ENCODE measurements at regions not wholly inside any gene's neighbourhood (a gene's known extent, or its start where the extent isn't known, plus 50 kb on each side); places are given as distances from the start of the nearest gene placed in this dataset.

- Histone ChIP-seq H3K36me3 (ENCODE audit: control insufficient read depth in 2 of 2, insufficient read depth in 2 of 2, low read length in 2 of 2) (no peaks in the 10 kb centered on the region), H3K27me3 (ENCODE audit: control insufficient read depth in 2 of 2, insufficient read depth in 2 of 2, low read length in 2 of 2) (no peaks in the 10 kb centered on the region), H3K27ac (ENCODE audit: low read depth in 2 of 2, low read length in 2 of 2) (no peak overlapping the region), H3K9me3 (ENCODE audit: control insufficient read depth in 2 of 2, low read length in 2 of 2) (no peaks in the 10 kb centered on the region), H3K4me1 (ENCODE audit: control insufficient read depth in 2 of 2, insufficient read depth in 2 of 2, low read length in 2 of 2) (no peaks in the 10 kb centered on the region), H3K9ac (ENCODE audit: low read depth in 1 of 2, low read length in 2 of 2) (no peak overlapping the region), H3K4me3 (ENCODE audit: low read length in 2 of 2) (no peak overlapping the region)
Observed at GRCh38 chr3:106083207-106083606, 214.4 kb upstream of the CBLB start.

DNA sequence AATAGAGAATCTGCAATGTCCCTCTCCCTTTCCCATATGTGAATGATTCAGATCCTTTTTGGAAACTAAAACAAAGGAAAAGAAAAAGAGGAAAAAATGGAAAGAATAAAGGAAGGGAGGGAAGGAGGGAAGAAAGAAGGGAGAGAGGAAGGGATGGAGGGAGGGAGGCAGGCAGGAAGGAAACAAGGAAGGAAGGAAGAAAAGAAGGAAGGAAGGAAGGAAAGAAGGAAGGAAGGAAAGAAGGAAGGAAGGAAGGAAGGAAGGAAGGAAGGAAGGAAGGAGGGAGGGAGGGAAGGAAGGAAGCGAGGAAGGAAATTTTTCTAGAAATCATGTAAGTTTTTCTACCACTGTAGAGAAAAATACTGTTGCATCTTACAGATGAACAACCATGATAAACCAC lies 215.0 kb upstream of the CBLB start:
- no peaks in the 10 kb centered on the region for H3K9me3 ChIP-seq (ENCODE audit: control insufficient read depth in 2 of 2, low read length in 2 of 2)
- no peaks in the 10 kb centered on the region for H3K27me3 ChIP-seq (ENCODE audit: control insufficient read depth in 2 of 2, insufficient read depth in 2 of 2, low read length in 2 of 2)
- H3K36me3 ChIP-seq (ENCODE audit: control insufficient read depth in 2 of 2, insufficient read depth in 2 of 2, low read length in 2 of 2), result no peaks in the 10 kb centered on the region
- H3K4me1 ChIP-seq (ENCODE audit: control insufficient read depth in 2 of 2, insufficient read depth in 2 of 2, low read length in 2 of 2), result no peaks in the 10 kb centered on the region
- H3K27ac ChIP-seq (ENCODE audit: low read depth in 2 of 2, low read length in 2 of 2), result no peak overlapping the region
- H3K4me3 ChIP-seq (ENCODE audit: low read length in 2 of 2), result no peak overlapping the region
- H3K9ac ChIP-seq (ENCODE audit: low read depth in 1 of 2, low read length in 2 of 2), result no peak overlapping the region

GRCh38 chr3:106086038-106086437 lies 217.2 kb upstream of the CBLB start:
- Histone ChIP-seq H3K27me3 (ENCODE audit: control insufficient read depth in 2 of 2, insufficient read depth in 2 of 2, low read length in 2 of 2) (no peaks in the 10 kb centered on the region), H3K27ac (ENCODE audit: low read depth in 2 of 2, low read length in 2 of 2) (no peak overlapping the region), H3K9me3 (ENCODE audit: control insufficient read depth in 2 of 2, low read length in 2 of 2) (no peaks in the 10 kb centered on the region), H3K4me3 (ENCODE audit: low read length in 2 of 2) (no peak overlapping the region), H3K36me3 (ENCODE audit: control insufficient read depth in 2 of 2, insufficient read depth in 2 of 2, low read length in 2 of 2) (no peaks in the 10 kb centered on the region), H3K9ac (ENCODE audit: low read depth in 1 of 2, low read length in 2 of 2) (no peak overlapping the region), H3K4me1 (ENCODE audit: control insufficient read depth in 2 of 2, insufficient read depth in 2 of 2, low read length in 2 of 2) (no peaks in the 10 kb centered on the region)

- no peaks in the 10 kb centered on the region for H3K36me3 ChIP-seq (ENCODE audit: control insufficient read depth in 2 of 2, insufficient read depth in 2 of 2, low read length in 2 of 2)
- H3K27me3 ChIP-seq (ENCODE audit: control insufficient read depth in 2 of 2, insufficient read depth in 2 of 2, low read length in 2 of 2), result no peaks in the 10 kb centered on the region
- H3K9me3 ChIP-seq (ENCODE audit: control insufficient read depth in 2 of 2, low read length in 2 of 2), result no peaks in the 10 kb centered on the region
- H3K4me1 ChIP-seq (ENCODE audit: control insufficient read depth in 2 of 2, insufficient read depth in 2 of 2, low read length in 2 of 2), result no peaks in the 10 kb centered on the region
- H3K27ac ChIP-seq (ENCODE audit: low read depth in 2 of 2, low read length in 2 of 2), result no peak overlapping the region
- H3K9ac ChIP-seq (ENCODE audit: low read depth in 1 of 2, low read length in 2 of 2), result no peak overlapping the region
- no peak overlapping the region for H3K4me3 ChIP-seq (ENCODE audit: low read length in 2 of 2)
Observed at GRCh38 chr3:106086636-106087035, 217.8 kb upstream of the CBLB start.

DNA sequence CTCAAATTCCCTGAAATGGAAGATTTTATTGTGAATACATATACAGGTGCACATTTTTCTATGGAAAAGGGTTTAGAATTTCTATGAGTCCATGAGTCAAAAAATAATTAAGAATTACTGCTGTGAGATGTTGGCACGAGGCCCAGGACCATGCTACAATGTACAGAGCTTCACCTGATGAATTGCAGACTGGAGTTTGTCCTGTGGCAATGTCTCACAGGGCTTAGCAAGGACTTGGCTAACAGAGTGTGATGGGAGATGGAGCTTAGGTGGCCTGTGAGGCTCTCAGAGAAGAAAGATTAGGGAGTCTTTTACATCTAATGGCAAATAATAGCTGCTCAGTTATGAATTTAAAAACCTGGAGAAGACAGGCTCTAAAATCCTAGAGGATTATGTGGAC lies 219.5 kb upstream of the CBLB start:
- Histone ChIP-seq H3K4me3 (ENCODE audit: low read length in 2 of 2) (no peak overlapping the region), H3K36me3 (ENCODE audit: control insufficient read depth in 2 of 2, insufficient read depth in 2 of 2, low read length in 2 of 2) (no peaks in the 10 kb centered on the region), H3K27ac (ENCODE audit: low read depth in 2 of 2, low read length in 2 of 2) (no peak overlapping the region), H3K4me1 (ENCODE audit: control insufficient read depth in 2 of 2, insufficient read depth in 2 of 2, low read length in 2 of 2) (no peaks in the 10 kb centered on the region), H3K27me3 (ENCODE audit: control insufficient read depth in 2 of 2, insufficient read depth in 2 of 2, low read length in 2 of 2) (no peaks in the 10 kb centered on the region), H3K9me3 (ENCODE audit: control insufficient read depth in 2 of 2, low read length in 2 of 2) (no peaks in the 10 kb centered on the region), H3K9ac (ENCODE audit: low read depth in 1 of 2, low read length in 2 of 2) (no peak overlapping the region)

- H3K36me3 ChIP-seq (ENCODE audit: control insufficient read depth in 2 of 2, insufficient read depth in 2 of 2, low read length in 2 of 2), result no peaks in the 10 kb centered on the region
Observed at GRCh38 chr3:106088899-106089298, 220.1 kb upstream of the CBLB start.

GRCh38 chr3:106089806-106090205 lies 221.0 kb upstream of the CBLB start:
- Histone ChIP-seq H3K4me1 (ENCODE audit: control insufficient read depth in 2 of 2, insufficient read depth in 2 of 2, low read length in 2 of 2) (no peaks in the 10 kb centered on the region), H3K9me3 (ENCODE audit: control insufficient read depth in 2 of 2, low read length in 2 of 2) (no peaks in the 10 kb centered on the region), H3K4me3 (ENCODE audit: low read length in 2 of 2) (no peak overlapping the region), H3K27me3 (ENCODE audit: control insufficient read depth in 2 of 2, insufficient read depth in 2 of 2, low read length in 2 of 2) (no peaks in the 10 kb centered on the region), H3K36me3 (ENCODE audit: control insufficient read depth in 2 of 2, insufficient read depth in 2 of 2, low read length in 2 of 2) (no peaks in the 10 kb centered on the region), H3K27ac (ENCODE audit: low read depth in 2 of 2, low read length in 2 of 2) (no peak overlapping the region), H3K9ac (ENCODE audit: low read depth in 1 of 2, low read length in 2 of 2) (no peak overlapping the region)

More at GRCh38 chr3:106088899-106089298, 220.1 kb upstream of the CBLB start:
- Histone ChIP-seq H3K9me3 (ENCODE audit: control insufficient read depth in 2 of 2, low read length in 2 of 2) (no peaks in the 10 kb centered on the region), H3K27me3 (ENCODE audit: control insufficient read depth in 2 of 2, insufficient read depth in 2 of 2, low read length in 2 of 2) (no peaks in the 10 kb centered on the region), H3K27ac (ENCODE audit: low read depth in 2 of 2, low read length in 2 of 2) (no peak overlapping the region), H3K4me3 (ENCODE audit: low read length in 2 of 2) (no peak overlapping the region), H3K9ac (ENCODE audit: low read depth in 1 of 2, low read length in 2 of 2) (no peak overlapping the region), H3K4me1 (ENCODE audit: control insufficient read depth in 2 of 2, insufficient read depth in 2 of 2, low read length in 2 of 2) (no peaks in the 10 kb centered on the region)

DNA sequence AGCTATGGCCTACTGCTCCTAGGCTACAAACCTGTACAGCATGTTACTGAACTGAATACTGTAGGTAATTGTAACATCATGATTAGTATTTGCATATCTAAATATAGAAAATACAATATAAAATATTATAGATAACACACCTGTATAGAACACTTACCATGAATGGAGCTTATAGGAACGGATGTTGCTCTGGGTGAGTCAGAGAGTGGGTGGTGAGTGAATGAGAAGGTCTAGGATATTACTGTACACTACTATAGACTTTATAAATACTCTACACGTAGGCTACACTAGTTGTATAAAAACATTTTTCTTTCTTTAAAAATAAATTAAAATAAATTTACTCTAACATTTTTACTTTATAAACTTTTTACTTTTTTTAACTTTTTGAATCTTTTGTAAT lies 224.0 kb upstream of the CBLB start:
- no peak overlapping the region for H3K4me3 ChIP-seq (ENCODE audit: low read length in 2 of 2)
- H3K27me3 ChIP-seq (ENCODE audit: control insufficient read depth in 2 of 2, insufficient read depth in 2 of 2, low read length in 2 of 2), result no peaks in the 10 kb centered on the region
- H3K36me3 ChIP-seq (ENCODE audit: control insufficient read depth in 2 of 2, insufficient read depth in 2 of 2, low read length in 2 of 2), result no peaks in the 10 kb centered on the region
- no peaks in the 10 kb centered on the region for H3K9me3 ChIP-seq (ENCODE audit: control insufficient read depth in 2 of 2, low read length in 2 of 2)
- H3K4me1 ChIP-seq (ENCODE audit: control insufficient read depth in 2 of 2, insufficient read depth in 2 of 2, low read length in 2 of 2), result no peaks in the 10 kb centered on the region
- no peak overlapping the region for H3K9ac ChIP-seq (ENCODE audit: low read depth in 1 of 2, low read length in 2 of 2)
- no peak overlapping the region for H3K27ac ChIP-seq (ENCODE audit: low read depth in 2 of 2, low read length in 2 of 2)

GRCh38 chr3:106093616-106094015 lies 224.8 kb upstream of the CBLB start:
- H3K4me3 ChIP-seq (ENCODE audit: low read length in 2 of 2), result no peak overlapping the region
- H3K4me1 ChIP-seq (ENCODE audit: control insufficient read depth in 2 of 2, insufficient read depth in 2 of 2, low read length in 2 of 2), result no peaks in the 10 kb centered on the region
- H3K9me3 ChIP-seq (ENCODE audit: control insufficient read depth in 2 of 2, low read length in 2 of 2), result no peaks in the 10 kb centered on the region
- no peaks in the 10 kb centered on the region for H3K36me3 ChIP-seq (ENCODE audit: control insufficient read depth in 2 of 2, insufficient read depth in 2 of 2, low read length in 2 of 2)
- no peak overlapping the region for H3K27ac ChIP-seq (ENCODE audit: low read depth in 2 of 2, low read length in 2 of 2)
- no peaks in the 10 kb centered on the region for H3K27me3 ChIP-seq (ENCODE audit: control insufficient read depth in 2 of 2, insufficient read depth in 2 of 2, low read length in 2 of 2)
- H3K9ac ChIP-seq (ENCODE audit: low read depth in 1 of 2, low read length in 2 of 2), result no peak overlapping the region

DNA sequence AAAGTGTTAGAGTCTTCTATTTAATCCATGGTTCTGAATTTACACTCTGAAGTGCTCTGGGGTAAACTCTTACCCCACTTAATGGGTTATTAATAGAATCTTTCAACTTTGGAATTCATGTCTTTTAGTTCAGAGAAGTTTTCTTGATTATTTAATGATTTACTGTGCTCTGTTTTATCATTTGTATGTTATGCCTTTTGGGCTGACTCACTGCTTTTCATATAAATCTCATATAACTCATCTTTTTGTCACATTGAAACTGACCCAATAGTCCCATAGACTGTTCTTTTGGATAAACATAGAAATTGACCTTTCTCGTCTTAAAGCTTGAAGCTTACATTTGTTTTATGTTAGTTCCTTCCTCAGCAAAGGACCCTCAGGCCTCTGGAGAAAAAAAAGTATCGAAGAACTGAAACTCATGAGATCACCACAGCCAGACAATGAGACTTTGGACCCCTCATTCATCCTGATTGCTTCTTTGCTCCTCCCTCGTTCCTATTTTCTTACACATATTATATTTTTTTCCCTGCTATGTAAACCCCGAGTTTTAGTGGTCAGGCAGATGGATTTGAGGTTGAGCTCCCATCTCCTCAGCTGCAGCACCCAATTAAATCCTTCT lies 229.1 kb upstream of the CBLB start:
- H3K4me1 ChIP-seq (ENCODE audit: control insufficient read depth in 2 of 2, insufficient read depth in 2 of 2, low read length in 2 of 2), result no peaks in the 10 kb centered on the region
- H3K27me3 ChIP-seq (ENCODE audit: control insufficient read depth in 2 of 2, insufficient read depth in 2 of 2, low read length in 2 of 2), result no peaks in the 10 kb centered on the region
- H3K36me3 ChIP-seq (ENCODE audit: control insufficient read depth in 2 of 2, insufficient read depth in 2 of 2, low read length in 2 of 2), result no peaks in the 10 kb centered on the region
- no peak overlapping the region for H3K4me3 ChIP-seq (ENCODE audit: low read length in 2 of 2)
- H3K9me3 ChIP-seq (ENCODE audit: control insufficient read depth in 2 of 2, low read length in 2 of 2), result no peaks in the 10 kb centered on the region
- no peak overlapping the region for H3K9ac ChIP-seq (ENCODE audit: low read depth in 1 of 2, low read length in 2 of 2)
- H3K27ac ChIP-seq (ENCODE audit: low read depth in 2 of 2, low read length in 2 of 2), result no peak overlapping the region

DNA sequence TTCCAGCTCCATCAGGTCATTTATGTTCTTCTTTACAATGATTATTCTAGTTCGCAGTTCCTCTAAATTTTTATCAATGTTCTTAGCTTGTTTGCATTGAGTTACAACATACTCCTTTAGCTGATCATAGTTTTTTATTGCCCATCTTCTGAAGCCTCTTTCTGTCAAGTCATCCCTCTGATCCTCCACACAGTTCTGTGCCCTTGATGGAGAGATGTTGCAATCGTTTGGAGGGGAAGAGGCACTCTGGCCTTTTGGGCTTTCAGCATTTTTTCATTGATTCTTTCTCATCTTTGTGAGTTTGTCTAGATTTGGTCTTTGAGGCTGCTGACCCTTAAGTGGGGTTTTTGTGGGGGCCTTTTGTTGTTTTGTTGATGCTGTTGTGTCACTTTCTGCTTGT lies 234.6 kb upstream of the CBLB start:
- Histone ChIP-seq H3K27me3 (ENCODE audit: control insufficient read depth in 2 of 2, insufficient read depth in 2 of 2, low read length in 2 of 2) (no peaks in the 10 kb centered on the region), H3K4me3 (ENCODE audit: low read length in 2 of 2) (no peak overlapping the region), H3K9me3 (ENCODE audit: control insufficient read depth in 2 of 2, low read length in 2 of 2) (no peaks in the 10 kb centered on the region), H3K27ac (ENCODE audit: low read depth in 2 of 2, low read length in 2 of 2) (no peak overlapping the region), H3K4me1 (ENCODE audit: control insufficient read depth in 2 of 2, insufficient read depth in 2 of 2, low read length in 2 of 2) (no peaks in the 10 kb centered on the region), H3K36me3 (ENCODE audit: control insufficient read depth in 2 of 2, insufficient read depth in 2 of 2, low read length in 2 of 2) (no peaks in the 10 kb centered on the region), H3K9ac (ENCODE audit: low read depth in 1 of 2, low read length in 2 of 2) (no peak overlapping the region)
